Karpas-422 (cell line): ENCODE measurements at regions not wholly inside any gene's neighbourhood (a gene's known extent, or its start where the extent isn't known, plus 50 kb on each side); places are given as distances from the start of the nearest gene placed in this dataset.
"Not testable (repeated sequence)": the region's sequence is repeated elsewhere in the genome, so short reads cannot be mapped to it uniquely, and the experiment has no call there.

ENCODE experiments used
- DNase-seq: peaks from one replicate; pipeline ENCODE4 v3.0.0-alpha.2; 2015
- H2AFZ ChIP-seq: fragments of 200-600 bp; sonication (generic); 2 replicates; pipeline ENCODE4 v1.6.1; 2014; ENCODE audit warnings: antibody characterized with exemption, low read length, mixed read lengths
- H3K27ac ChIP-seq: fragments of 200-600 bp; sonication (generic); 2 replicates; pipeline ENCODE4 v1.5.1; 2014; ENCODE audit warnings: mild to moderate bottlenecking, low read length, moderate library complexity
- H3K27me3 ChIP-seq: fragments of 200-600 bp; sonication (generic); 2 replicates; pipeline ENCODE4 v1.6.1; 2014; ENCODE audit warnings: low read length, mixed read lengths
- H3K36me3 ChIP-seq: fragments of 200-600 bp; sonication (generic); 2 replicates; pipeline ENCODE4 v1.6.1; 2014; ENCODE audit warnings: low read length, mixed read lengths; ENCODE audit not compliant: insufficient read depth
- H3K4me1 ChIP-seq: fragments of 200-600 bp; sonication (generic); 2 replicates; pipeline ENCODE4 v1.6.1; 2014; ENCODE audit warnings: mild to moderate bottlenecking, low read length, mixed read lengths
- H3K4me2 ChIP-seq: fragments of 200-600 bp; sonication (generic); 2 replicates; pipeline ENCODE4 v1.6.1; 2014; ENCODE audit warnings: low read length, low read depth, mild to moderate bottlenecking; ENCODE audit not compliant: poor library complexity, severe bottlenecking
- H3K4me3 ChIP-seq: fragments of 200-600 bp; sonication (generic); 2 replicates; pipeline ENCODE4 v1.5.1; 2014; ENCODE audit warnings: mild to moderate bottlenecking, antibody characterized with exemption, low read length, mixed read lengths
- H3K79me2 ChIP-seq: fragments of 200-600 bp; sonication (generic); 2 replicates; pipeline ENCODE4 v1.6.1; 2014; ENCODE audit warnings: mild to moderate bottlenecking, low read length, mixed read lengths
- H3K9ac ChIP-seq: fragments of 200-600 bp; sonication (generic); 2 replicates; pipeline ENCODE4 v1.6.0; 2014; ENCODE audit warnings: low read length
- H3K9me2 ChIP-seq: fragments of 200-600 bp; sonication (generic), shearing (Covaris generic); replicated peaks from 2 replicates; pipeline ENCODE4 v1.6.0; 2014; ENCODE audit warnings: mild to moderate bottlenecking, low read length, moderate library complexity; ENCODE audit not compliant: insufficient read depth
- H3K9me3 ChIP-seq: fragments of 300-700, 200-600 bp; sonication (generic); 2 replicates; pipeline ENCODE4 v1.6.1; 2014; ENCODE audit warnings: low read length, mixed read lengths
- H4K20me1 ChIP-seq: fragments of 200-600 bp; sonication (generic); 2 replicates; pipeline ENCODE4 v1.6.1; 2014; ENCODE audit warnings: mild to moderate bottlenecking, antibody characterized with exemption, low read length, low read depth; ENCODE audit not compliant: insufficient read depth

GRCh38 chr1:213692321-213692720, 295.5 kb upstream of the PROX1 start:
- H3K9me2 ChIP-seq: no peaks in the 10 kb centered on the region
- no peaks in the 10 kb centered on the region for H3K36me3 ChIP-seq
- no peak overlapping the region for H3K9ac ChIP-seq
- no peak overlapping the region for H3K4me3 ChIP-seq
- no peaks in the 10 kb centered on the region for H4K20me1 ChIP-seq
- no peaks in the 10 kb centered on the region for H3K27me3 ChIP-seq
- no peaks in the 10 kb centered on the region for H3K4me1 ChIP-seq
- no peaks in the 10 kb centered on the region for H3K9me3 ChIP-seq
- H3K79me2 ChIP-seq: no peaks in the 10 kb centered on the region
- no peak overlapping the region for H3K4me2 ChIP-seq
- no peak for DNase-seq
- no peak overlapping the region for H2AFZ ChIP-seq
- H3K27ac ChIP-seq: no peak overlapping the region

GRCh38 chr1:213693864-213694263, 293.9 kb upstream of the PROX1 start:
- Histone ChIP-seq H3K9me3 (no peaks in the 10 kb centered on the region), H3K9me2 (no peaks in the 10 kb centered on the region), H3K27me3 (no peaks in the 10 kb centered on the region), H3K4me3 (no peak overlapping the region), H3K4me1 (no peaks in the 10 kb centered on the region), H3K9ac (no peak overlapping the region), H2AFZ (no peak overlapping the region), H4K20me1 (no peaks in the 10 kb centered on the region), H3K4me2 (no peak overlapping the region), H3K36me3 (no peaks in the 10 kb centered on the region), H3K79me2 (no peaks in the 10 kb centered on the region), H3K27ac (no peak overlapping the region)
- DNase-seq: no peak

GRCh38 chr1:213697192-213697802, 290.5 kb upstream of the PROX1 start:
- Histone ChIP-seq H2AFZ (no peak overlapping the region), H3K36me3 (no peaks in the 10 kb centered on the region), H3K27me3 (no peaks in the 10 kb centered on the region), H3K4me1 (no peaks in the 10 kb centered on the region), H3K4me3 (no peak overlapping the region), H3K79me2 (no peaks in the 10 kb centered on the region), H3K9ac (no peak overlapping the region), H3K4me2 (no peak overlapping the region), H3K27ac (no peak overlapping the region), H3K9me3 (no peaks in the 10 kb centered on the region), H3K9me2 (no peaks in the 10 kb centered on the region), H4K20me1 (no peaks in the 10 kb centered on the region)
- DNase-seq: no peak

- no peaks in the 10 kb centered on the region for H4K20me1 ChIP-seq
- H3K4me1 ChIP-seq: no peaks in the 10 kb centered on the region
- H3K9me2 ChIP-seq: no peaks in the 10 kb centered on the region
- H3K4me2 ChIP-seq: no peak overlapping the region
- no peak overlapping the region for H3K4me3 ChIP-seq
- H3K9me3 ChIP-seq: no peaks in the 10 kb centered on the region
- H3K27ac ChIP-seq: no peak overlapping the region
- H3K9ac ChIP-seq: no peak overlapping the region
- no peaks in the 10 kb centered on the region for H3K36me3 ChIP-seq
- H3K27me3 ChIP-seq: no peaks in the 10 kb centered on the region
- no peak for DNase-seq
- no peak overlapping the region for H2AFZ ChIP-seq
- no peaks in the 10 kb centered on the region for H3K79me2 ChIP-seq
Measured at GRCh38 chr1:213698092-213698702, 289.6 kb upstream of the PROX1 start.

- no peaks in the 10 kb centered on the region for H3K36me3 ChIP-seq
- H3K9me2 ChIP-seq: no peaks in the 10 kb centered on the region
- H4K20me1 ChIP-seq: no peaks in the 10 kb centered on the region
- no peaks in the 10 kb centered on the region for H3K9me3 ChIP-seq
- H2AFZ ChIP-seq: no peak overlapping the region
- H3K79me2 ChIP-seq: no peaks in the 10 kb centered on the region
- no peak for DNase-seq
- H3K4me1 ChIP-seq: no peaks in the 10 kb centered on the region
- H3K4me2 ChIP-seq: no peak overlapping the region
- no peaks in the 10 kb centered on the region for H3K27me3 ChIP-seq
- no peak overlapping the region for H3K9ac ChIP-seq
- no peak overlapping the region for H3K27ac ChIP-seq
- H3K4me3 ChIP-seq: no peak overlapping the region
Measured at GRCh38 chr1:213702703-213703102, 285.1 kb upstream of the PROX1 start.

GRCh38 chr1:213704941-213705340, 282.8 kb upstream of the PROX1 start:
- Histone ChIP-seq H3K4me2 (no peak overlapping the region), H2AFZ (no peak overlapping the region), H3K9ac (no peak overlapping the region), H3K9me2 (no peaks in the 10 kb centered on the region), H3K27ac (no peak overlapping the region), H3K79me2 (no peaks in the 10 kb centered on the region), H3K27me3 (no peaks in the 10 kb centered on the region), H3K9me3 (no peaks in the 10 kb centered on the region), H4K20me1 (no peaks in the 10 kb centered on the region), H3K36me3 (no peaks in the 10 kb centered on the region), H3K4me1 (no peaks in the 10 kb centered on the region), H3K4me3 (no peak overlapping the region)
- no peak for DNase-seq

- not testable (repeated sequence) for H3K9me2 ChIP-seq, H3K4me2 ChIP-seq, DNase-seq
Measured at GRCh38 chr1:213711833-213712490, 275.8 kb upstream of the PROX1 start.

GRCh38 chr1:213714645-213715044, 273.1 kb upstream of the PROX1 start:
- Histone ChIP-seq H3K4me1 (no peaks in the 10 kb centered on the region), H3K4me2 (no peak overlapping the region), H4K20me1 (no peaks in the 10 kb centered on the region), H2AFZ (no peak overlapping the region), H3K79me2 (no peaks in the 10 kb centered on the region), H3K36me3 (no peaks in the 10 kb centered on the region), H3K9me2 (no peaks in the 10 kb centered on the region), H3K27me3 (no peaks in the 10 kb centered on the region), H3K4me3 (no peak overlapping the region), H3K27ac (no peak overlapping the region), H3K9me3 (no peaks in the 10 kb centered on the region), H3K9ac (no peak overlapping the region)
- no peak for DNase-seq

More at GRCh38 chr1:213711833-213712490, 275.8 kb upstream of the PROX1 start:
- H3K27me3 ChIP-seq, H3K9me3 ChIP-seq, H3K4me3 ChIP-seq, H3K27ac ChIP-seq, H3K79me2 ChIP-seq, H3K9ac ChIP-seq, H2AFZ ChIP-seq, H4K20me1 ChIP-seq, H3K4me1 ChIP-seq, H3K36me3 ChIP-seq: not testable (repeated sequence)
